Kidney (tissue), 13 donors: ENCODE measurements at regions not wholly inside any gene's neighbourhood (a gene's known extent, or its start where the extent isn't known, plus 50 kb on each side); places are given as distances from the start of the nearest gene placed in this dataset.

Source experiments
- DNase-seq, 5 donors: peaks; one replicate each; pipeline ENCODE4 v3.0.0-alpha.2; 2013 to 2020
- FAIRE-seq: peaks from 2 replicates; lab custom pipeline; 2012; peaks lifted over from hg19 to GRCh38; lab: Jason Lieb, UNC
- H3K27ac ChIP-seq, 2 donors: one replicate each; pipeline ENCODE4 v1.7.0; 2013; ENCODE audit warnings: low read depth in 2 of 2, low read length in 2 of 2, inconsistent platforms in 1 of 2
- H3K27me3 ChIP-seq: one replicate; pipeline ENCODE4 v1.7.1; 2013; ENCODE audit warnings: low read length, inconsistent platforms; ENCODE audit not compliant: control insufficient read depth, insufficient read depth
- H3K36me3 ChIP-seq, 3 donors: one replicate each; pipeline versions ENCODE4 v1.7.0 to v1.7.1; 2013; ENCODE audit warnings: low read length in 3 of 3, control low read depth in 1 of 3, inconsistent platforms in 1 of 3; ENCODE audit not compliant: insufficient read depth in 3 of 3, control insufficient read depth in 2 of 3
- H3K4me1 ChIP-seq, 3 donors: one replicate each; pipeline versions ENCODE4 v1.7.0 to v1.7.1; 2013; ENCODE audit warnings: low read length in 3 of 3, inconsistent platforms in 1 of 3, low read depth in 1 of 3; ENCODE audit not compliant: control insufficient read depth in 2 of 3, insufficient read depth in 2 of 3
- H3K4me3 ChIP-seq, 3 donors: one replicate each; pipeline versions ENCODE4 v1.7.0 to v1.8.1; 2013; ENCODE audit warnings: low read length in 3 of 3, control low read depth in 1 of 3, inconsistent platforms in 1 of 3
- H3K9ac ChIP-seq, 3 donors: one replicate each; pipeline versions ENCODE4 v1.7.0 to v1.7.1; 2013; ENCODE audit warnings: low read length in 3 of 3, control low read depth in 1 of 3, inconsistent platforms in 1 of 3
- H3K9me3 ChIP-seq, 3 donors: one replicate each; pipeline versions ENCODE4 v1.7.0 to v1.7.1; 2013; ENCODE audit warnings: low read length in 3 of 3, control low read depth in 1 of 3, inconsistent platforms in 1 of 3; ENCODE audit not compliant: control insufficient read depth in 2 of 3, insufficient read depth in 1 of 3
- intact Hi-C: fragments of 100-400 bp; cut with DNase I; formaldehyde crosslinking; loops from one replicate; pipeline ENCODE4 v1.11.1; 2022
- TF ChIP-seq, protein P1 (sequence below): IDR thresholded peaks from 3 replicates; pipeline ENCODE4 v1.5.1; 2012; ENCODE audit warnings: mild to moderate bottlenecking, moderate library complexity, borderline replicate concordance; ENCODE audit not compliant: insufficient read depth; ENCODE audit errors: extremely low read depth
- donor health status: control.
- donor health status: control.
- donor health status: control.
- donor health status: control.
- donor health status: control.
- donor health status: DM: yes; HTN: yes; CAD: no.
- donor health status: Normal renal cell carcinoma (clear cell type).

DNA sequence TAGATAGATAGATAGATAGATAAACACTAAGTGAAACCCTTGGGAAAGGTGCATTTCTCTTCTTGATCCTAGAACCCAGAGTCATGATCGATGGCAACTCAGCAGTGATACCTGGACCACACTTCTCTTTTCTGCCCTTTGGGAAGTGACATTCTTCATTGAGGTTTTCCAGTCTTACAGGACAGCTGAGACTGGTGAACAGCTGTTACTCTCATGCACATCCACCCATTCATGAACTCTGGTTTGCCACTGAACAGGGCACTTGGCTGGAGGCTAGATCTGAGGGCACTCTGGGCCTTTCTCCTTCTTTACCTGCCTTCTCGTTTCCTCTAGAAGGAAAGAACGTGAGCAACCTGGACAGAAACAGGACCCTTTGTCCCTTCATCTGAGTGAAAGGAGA is 164.5 kb downstream of the DRD1 start:
- no peaks in the 10 kb centered on the region for H3K27me3 ChIP-seq
- H3K9me3 ChIP-seq = no peaks in the 10 kb centered on the region
- H3K27ac ChIP-seq = no peak overlapping the region
- DNase-seq = no peak
- no peak for FAIRE-seq
- no peaks in the 10 kb centered on the region for H3K36me3 ChIP-seq
- intact Hi-C loops = no loop called here
- H3K9ac ChIP-seq = no peak overlapping the region
- H3K4me1 ChIP-seq = no peaks in the 10 kb centered on the region
- TF ChIP-seq, protein P1, sequence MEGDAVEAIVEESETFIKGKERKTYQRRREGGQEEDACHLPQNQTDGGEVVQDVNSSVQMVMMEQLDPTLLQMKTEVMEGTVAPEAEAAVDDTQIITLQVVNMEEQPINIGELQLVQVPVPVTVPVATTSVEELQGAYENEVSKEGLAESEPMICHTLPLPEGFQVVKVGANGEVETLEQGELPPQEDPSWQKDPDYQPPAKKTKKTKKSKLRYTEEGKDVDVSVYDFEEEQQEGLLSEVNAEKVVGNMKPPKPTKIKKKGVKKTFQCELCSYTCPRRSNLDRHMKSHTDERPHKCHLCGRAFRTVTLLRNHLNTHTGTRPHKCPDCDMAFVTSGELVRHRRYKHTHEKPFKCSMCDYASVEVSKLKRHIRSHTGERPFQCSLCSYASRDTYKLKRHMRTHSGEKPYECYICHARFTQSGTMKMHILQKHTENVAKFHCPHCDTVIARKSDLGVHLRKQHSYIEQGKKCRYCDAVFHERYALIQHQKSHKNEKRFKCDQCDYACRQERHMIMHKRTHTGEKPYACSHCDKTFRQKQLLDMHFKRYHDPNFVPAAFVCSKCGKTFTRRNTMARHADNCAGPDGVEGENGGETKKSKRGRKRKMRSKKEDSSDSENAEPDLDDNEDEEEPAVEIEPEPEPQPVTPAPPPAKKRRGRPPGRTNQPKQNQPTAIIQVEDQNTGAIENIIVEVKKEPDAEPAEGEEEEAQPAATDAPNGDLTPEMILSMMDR = no peak
- no peak overlapping the region for H3K4me3 ChIP-seq

DNA sequence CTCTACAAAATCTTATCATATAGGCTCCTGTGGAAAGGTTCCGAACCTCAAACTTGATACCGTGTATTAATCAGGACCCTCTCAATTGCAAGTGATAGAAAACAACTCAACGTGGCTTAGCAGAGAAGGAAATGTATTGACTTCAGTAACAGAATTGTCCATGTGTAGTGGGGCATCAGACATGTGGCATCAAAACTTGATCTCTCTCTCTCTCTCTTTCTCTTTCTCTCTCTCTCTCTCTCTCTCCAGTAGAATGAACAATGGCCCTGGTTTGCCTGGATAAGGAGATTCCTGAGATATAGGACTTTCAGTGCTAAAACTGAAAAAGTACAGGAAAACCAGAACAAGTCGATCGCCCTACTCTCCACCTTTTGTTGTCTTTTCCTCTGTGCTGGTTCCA is 168.2 kb downstream of the DRD1 start:
- Histone ChIP-seq H3K36me3 (no peaks in the 10 kb centered on the region), H3K9ac (no peak overlapping the region), H3K4me1 (no peaks in the 10 kb centered on the region), H3K4me3 (no peak overlapping the region), H3K27ac (no peak overlapping the region), H3K9me3 (no peaks in the 10 kb centered on the region), H3K27me3 (no peaks in the 10 kb centered on the region)
- FAIRE-seq (no peak), DNase-seq (no peak)
- intact Hi-C loops = no loop called here
- TF ChIP-seq, protein P1 = no peak

DNA sequence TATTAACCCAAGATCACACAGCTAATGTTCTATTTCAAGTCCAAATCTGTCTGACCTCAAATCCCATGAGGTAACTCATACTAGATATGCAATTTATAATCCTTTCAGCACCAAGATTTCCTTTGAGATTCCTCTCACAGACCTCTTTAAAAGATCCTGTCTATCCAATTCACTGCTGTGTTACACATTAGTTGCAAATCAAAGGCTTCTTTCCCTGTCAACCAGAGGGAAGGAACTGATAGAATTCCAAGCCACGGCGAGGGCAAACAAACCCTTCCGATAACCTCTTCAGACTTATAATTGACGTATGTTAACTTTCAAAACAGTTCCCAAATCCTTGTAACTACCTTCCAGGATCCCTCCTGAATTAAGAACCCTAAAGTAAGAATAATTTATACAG is 168.9 kb downstream of the DRD1 start:
- FAIRE-seq = no peak
- H3K36me3 ChIP-seq = no peaks in the 10 kb centered on the region
- TF ChIP-seq, protein P1 = no peak
- H3K27ac ChIP-seq = no peak overlapping the region
- H3K4me1 ChIP-seq = no peaks in the 10 kb centered on the region
- no peak overlapping the region for H3K9ac ChIP-seq
- H3K27me3 ChIP-seq = no peaks in the 10 kb centered on the region
- no peaks in the 10 kb centered on the region for H3K9me3 ChIP-seq
- H3K4me3 ChIP-seq = no peak overlapping the region
- intact Hi-C loops = no loop called here
- no peak for DNase-seq

DNA sequence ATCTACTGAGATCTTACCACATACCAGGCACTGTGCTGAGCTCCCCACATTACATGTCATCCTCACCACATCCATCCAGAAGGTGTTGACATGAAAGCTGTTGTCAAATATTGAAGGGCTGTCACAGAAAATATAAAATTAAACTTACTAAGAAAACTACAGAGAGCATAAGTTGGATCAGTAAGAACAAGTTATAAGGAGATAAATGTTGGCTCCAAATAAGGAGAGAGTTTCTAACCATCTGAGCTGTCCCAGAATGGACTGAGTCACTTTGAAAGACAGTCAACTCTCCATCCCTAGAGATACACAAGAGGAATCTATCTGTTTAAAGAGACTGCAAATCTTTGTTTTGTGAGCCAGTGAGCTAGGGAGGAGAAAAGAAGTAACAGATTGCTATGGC is 169.8 kb downstream of the DRD1 start:
- FAIRE-seq (no peak), DNase-seq (no peak)
- no peaks in the 10 kb centered on the region for H3K36me3 ChIP-seq
- H3K4me3 ChIP-seq = no peak overlapping the region
- H3K27me3 ChIP-seq = no peaks in the 10 kb centered on the region
- no peaks in the 10 kb centered on the region for H3K9me3 ChIP-seq
- no peak overlapping the region for H3K27ac ChIP-seq
- no peak overlapping the region for H3K9ac ChIP-seq
- intact Hi-C loops = no loop called here
- TF ChIP-seq, protein P1 = no peak
- H3K4me1 ChIP-seq = no peaks in the 10 kb centered on the region
